Fibroblast of lung (primary cell): ENCODE measurements at regions not wholly inside any gene's neighbourhood (a gene's known extent, or its start where the extent isn't known, plus 50 kb on each side); places are given as distances from the start of the nearest gene placed in this dataset.

Source experiments
- EZH2 ChIP-seq: IDR thresholded peaks from 2 replicates; pipeline ENCODE4 v1.5.1; 2012; ENCODE audit warnings: low read length, control low read depth, mild to moderate bottlenecking; ENCODE audit errors: missing control alignments
- TF ChIP-seq, protein P1 (sequence below), 2 donors: IDR thresholded peaks in 1 of 2; conservative IDR thresholded peaks in 1 of 2; 1 replicate in 1 of 2; 2 replicates in 1 of 2; pipeline ENCODE4 v1.5.1; 2011 to 2012; ENCODE audit warnings: low read length in 2 of 2, control low read depth in 1 of 2, inconsistent platforms in 1 of 2, low read depth in 1 of 2, mild to moderate bottlenecking in 1 of 2

DNA sequence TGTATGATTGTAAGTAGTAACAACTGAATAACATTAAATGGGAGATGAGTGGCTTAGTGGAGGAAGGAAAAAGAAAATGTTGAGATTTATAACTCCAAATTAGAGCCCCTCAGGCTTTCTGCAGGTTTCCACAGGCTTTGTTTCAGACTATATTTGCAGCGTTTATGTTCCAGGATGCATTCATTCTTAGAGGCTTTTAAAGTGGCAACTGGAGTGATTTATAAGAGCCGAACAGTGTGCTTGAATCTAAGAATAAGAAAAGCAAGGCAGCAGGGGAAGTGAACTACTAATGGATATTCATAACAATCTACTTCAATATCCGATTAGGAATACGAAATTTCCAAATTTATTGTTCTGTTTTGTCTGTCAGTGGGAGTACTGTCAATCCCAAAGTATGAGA is 91.0 kb downstream of the UFM1 start:
- TF ChIP-seq, protein P1, sequence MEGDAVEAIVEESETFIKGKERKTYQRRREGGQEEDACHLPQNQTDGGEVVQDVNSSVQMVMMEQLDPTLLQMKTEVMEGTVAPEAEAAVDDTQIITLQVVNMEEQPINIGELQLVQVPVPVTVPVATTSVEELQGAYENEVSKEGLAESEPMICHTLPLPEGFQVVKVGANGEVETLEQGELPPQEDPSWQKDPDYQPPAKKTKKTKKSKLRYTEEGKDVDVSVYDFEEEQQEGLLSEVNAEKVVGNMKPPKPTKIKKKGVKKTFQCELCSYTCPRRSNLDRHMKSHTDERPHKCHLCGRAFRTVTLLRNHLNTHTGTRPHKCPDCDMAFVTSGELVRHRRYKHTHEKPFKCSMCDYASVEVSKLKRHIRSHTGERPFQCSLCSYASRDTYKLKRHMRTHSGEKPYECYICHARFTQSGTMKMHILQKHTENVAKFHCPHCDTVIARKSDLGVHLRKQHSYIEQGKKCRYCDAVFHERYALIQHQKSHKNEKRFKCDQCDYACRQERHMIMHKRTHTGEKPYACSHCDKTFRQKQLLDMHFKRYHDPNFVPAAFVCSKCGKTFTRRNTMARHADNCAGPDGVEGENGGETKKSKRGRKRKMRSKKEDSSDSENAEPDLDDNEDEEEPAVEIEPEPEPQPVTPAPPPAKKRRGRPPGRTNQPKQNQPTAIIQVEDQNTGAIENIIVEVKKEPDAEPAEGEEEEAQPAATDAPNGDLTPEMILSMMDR (conservative IDR thresholded peaks at IDR 0.05 in 1 of 2, IDR thresholded peaks at IDR 0.05 in 1 of 2; ENCODE audit: low read depth in 1 of 2, low read length in 2 of 2) = no peak
- no peak for TF ChIP-seq EZH2
